CD8-positive, alpha-beta memory T cell (primary cell): ENCODE measurements at regions not wholly inside any gene's neighbourhood (a gene's known extent, or its start where the extent isn't known, plus 50 kb on each side); places are given as distances from the start of the nearest gene placed in this dataset.

Experiments
- CTCF ChIA-PET: fragments of 350-600 bp; sonication (Branson Sonifier 250); formaldehyde crosslinking; loops from one replicate; lab custom pipeline; 2021; ENCODE audit warnings: antibody characterized with exemption; lab: Charles Lee
- POLR2A ChIA-PET: fragments of 350-600 bp; sonication (Branson Sonifier 250); formaldehyde crosslinking; loops from one replicate; lab custom pipeline; 2021; ENCODE audit warnings: antibody characterized with exemption; lab: Charles Lee
- DNase-seq, 5 donors: peaks; one replicate each; pipeline versions ENCODE4 v3.0.0 to v3.0.0-alpha.2; 2020 to 2022; ENCODE audit warnings: mixed read lengths in 1 of 5
- H3K27ac ChIP-seq: one replicate; pipeline ENCODE4 v1.7.0; 2013; ENCODE audit warnings: low read depth, mild to moderate bottlenecking, low read length, moderate library complexity
- H3K27me3 ChIP-seq: 2 replicates; pipeline ENCODE4 v1.7.0; 2013; ENCODE audit warnings: low read length, mild to moderate bottlenecking; ENCODE audit not compliant: insufficient read depth, poor library complexity, severe bottlenecking
- H3K36me3 ChIP-seq: 2 replicates; pipeline ENCODE4 v1.7.0; 2013; ENCODE audit warnings: mild to moderate bottlenecking, low read length, moderate library complexity; ENCODE audit not compliant: insufficient read depth
- H3K4me1 ChIP-seq: 2 replicates; pipeline ENCODE4 v1.7.0; 2013; ENCODE audit warnings: mild to moderate bottlenecking, low read length, moderate library complexity; ENCODE audit not compliant: insufficient read depth
- H3K4me3 ChIP-seq: 2 replicates; pipeline ENCODE4 v1.7.0; 2013; ENCODE audit warnings: mild to moderate bottlenecking, low read length
- H3K9me3 ChIP-seq: 2 replicates; pipeline ENCODE4 v1.7.0; 2013; ENCODE audit warnings: mild to moderate bottlenecking, low read length
- H3K27ac Mint-ChIP-seq, 8 donors: one replicate each; pipeline ENCODE4 v1.8.0; 2020 to 2021; ENCODE audit warnings: mixed read lengths in 8 of 8, mild to moderate bottlenecking in 6 of 8, inconsistent platforms in 3 of 8, moderate library complexity in 3 of 8
- H3K27me3 Mint-ChIP-seq, 2 donors: one replicate each; pipeline ENCODE4 v1.8.0; 2020 to 2021; ENCODE audit warnings: mixed read lengths in 2 of 2, mild to moderate bottlenecking in 1 of 2, moderate library complexity in 1 of 2
- H3K36me3 Mint-ChIP-seq, 3 donors: one replicate each; pipeline ENCODE4 v1.8.0; 2020 to 2021; ENCODE audit warnings: mixed read lengths in 3 of 3, inconsistent platforms in 1 of 3, mild to moderate bottlenecking in 1 of 3
- H3K4me1 Mint-ChIP-seq, 3 donors: one replicate each; pipeline ENCODE4 v1.8.0; 2020 to 2021; ENCODE audit warnings: mixed read lengths in 3 of 3, inconsistent platforms in 1 of 3, mild to moderate bottlenecking in 1 of 3
- H3K4me3 Mint-ChIP-seq, 7 donors: one replicate each; pipeline ENCODE4 v1.8.0; 2020 to 2021; ENCODE audit warnings: mixed read lengths in 7 of 7, mild to moderate bottlenecking in 6 of 7, moderate library complexity in 4 of 7, inconsistent platforms in 2 of 7
- H3K9me3 Mint-ChIP-seq, 5 donors: one replicate each; pipeline ENCODE4 v1.8.0; 2020 to 2022; ENCODE audit warnings: mixed read lengths in 5 of 5, mild to moderate bottlenecking in 3 of 5, moderate library complexity in 2 of 5, inconsistent platforms in 1 of 5

GRCh38 chr2:180231015-180231414 lies 223.9 kb upstream of the CWC22 start:
- no peak overlapping the region for H3K27ac ChIP-seq
- H3K4me3 ChIP-seq, result no peak overlapping the region
- Mint-ChIP-seq H3K4me3 (no peak overlapping the region), H3K27ac (no peak overlapping the region), H3K27me3 (peaks cover 0 to 5% of the 10 kb centered on the region in 2 donors), H3K36me3 (no peaks in the 10 kb centered on the region), H3K4me1 (no peaks in the 10 kb centered on the region), H3K9me3 (peaks cover 0 to 5% (median 0%) of the 10 kb centered on the region in 5 donors)
- ChIA-PET CTCF (no interaction called here), POLR2A (no interaction called here)
- no peaks in the 10 kb centered on the region for H3K4me1 ChIP-seq
- no peak for DNase-seq
- no peaks in the 10 kb centered on the region for H3K36me3 ChIP-seq
- no peaks in the 10 kb centered on the region for H3K9me3 ChIP-seq
- no peaks in the 10 kb centered on the region for H3K27me3 ChIP-seq

DNA sequence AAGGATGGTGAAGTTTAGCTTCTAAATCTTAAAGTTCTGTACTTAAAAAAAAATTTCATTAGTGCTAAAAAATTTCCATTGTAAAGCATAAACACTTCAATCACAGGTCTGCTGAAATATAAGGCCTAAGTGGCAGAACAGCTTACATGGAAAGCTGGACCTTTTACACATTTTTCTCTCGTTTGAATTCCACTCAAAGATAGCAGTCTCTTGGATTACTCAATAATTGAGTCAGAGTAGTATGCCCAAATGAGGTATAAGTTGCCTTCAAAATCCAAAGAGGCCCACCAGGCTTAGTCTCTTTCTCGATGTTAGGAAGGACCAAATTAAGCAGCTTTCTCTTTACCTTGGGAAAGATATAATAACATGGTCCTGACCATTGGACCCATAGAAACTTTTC lies 220.4 kb upstream of the CWC22 start:
- peaks cover 2 to 5% (median 4%) of the 10 kb centered on the region in 5 donors for H3K9me3 Mint-ChIP-seq

DNA sequence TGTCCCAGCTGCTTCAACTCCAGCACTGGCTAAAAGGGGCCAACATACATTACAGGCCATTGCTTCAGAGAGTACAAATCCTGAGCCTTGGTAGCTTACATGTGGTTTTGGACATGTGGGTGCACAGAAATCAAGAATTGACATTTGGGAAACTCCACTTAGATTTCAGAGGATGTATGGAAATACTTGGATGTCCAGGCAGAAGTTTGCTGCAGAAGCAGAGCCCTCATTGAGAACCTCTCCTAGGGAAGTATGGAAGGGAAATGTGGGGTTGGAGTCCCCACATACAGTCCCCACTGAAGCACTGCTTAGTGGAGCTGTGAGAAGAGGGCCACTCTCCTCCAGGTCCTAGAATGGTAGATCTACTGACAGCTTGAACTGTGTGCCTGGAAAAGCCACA lies 218.0 kb upstream of the CWC22 start:
- Mint-ChIP-seq H3K4me1 (no peaks in the 10 kb centered on the region), H3K36me3 (peaks cover 0 to 2% (median 0%) of the 10 kb centered on the region in 3 donors), H3K9me3 (peaks cover 2 to 5% (median 4%) of the 10 kb centered on the region in 5 donors), H3K27me3 (peaks cover 6 to 9% of the 10 kb centered on the region in 2 donors), H3K27ac (no peak overlapping the region), H3K4me3 (no peak overlapping the region)
- no peak for DNase-seq
- Histone ChIP-seq H3K27me3 (no peaks in the 10 kb centered on the region), H3K9me3 (no peaks in the 10 kb centered on the region), H3K4me1 (no peaks in the 10 kb centered on the region), H3K27ac (no peak overlapping the region), H3K36me3 (no peaks in the 10 kb centered on the region), H3K4me3 (no peak overlapping the region)
- ChIA-PET POLR2A (no interaction called here), CTCF (no interaction called here)

More for the DNA sequence above, 220.4 kb upstream of the CWC22 start:
- no peaks in the 10 kb centered on the region for H3K4me1 ChIP-seq
- no peak overlapping the region for H3K4me3 ChIP-seq
- ChIA-PET POLR2A (no interaction called here), CTCF (no interaction called here)
- DNase-seq, result no peak
- H3K4me1 Mint-ChIP-seq, result no peaks in the 10 kb centered on the region
- H3K27ac ChIP-seq, result no peak overlapping the region
- no peaks in the 10 kb centered on the region for H3K9me3 ChIP-seq
- H3K36me3 Mint-ChIP-seq, result peaks cover 0 to 2% (median 0%) of the 10 kb centered on the region in 3 donors
- no peaks in the 10 kb centered on the region for H3K36me3 ChIP-seq
- H3K4me3 Mint-ChIP-seq, result no peak overlapping the region
- peaks cover 4 to 9% of the 10 kb centered on the region in 2 donors for H3K27me3 Mint-ChIP-seq
- no peaks in the 10 kb centered on the region for H3K27me3 ChIP-seq
- no peak overlapping the region for H3K27ac Mint-ChIP-seq

DNA sequence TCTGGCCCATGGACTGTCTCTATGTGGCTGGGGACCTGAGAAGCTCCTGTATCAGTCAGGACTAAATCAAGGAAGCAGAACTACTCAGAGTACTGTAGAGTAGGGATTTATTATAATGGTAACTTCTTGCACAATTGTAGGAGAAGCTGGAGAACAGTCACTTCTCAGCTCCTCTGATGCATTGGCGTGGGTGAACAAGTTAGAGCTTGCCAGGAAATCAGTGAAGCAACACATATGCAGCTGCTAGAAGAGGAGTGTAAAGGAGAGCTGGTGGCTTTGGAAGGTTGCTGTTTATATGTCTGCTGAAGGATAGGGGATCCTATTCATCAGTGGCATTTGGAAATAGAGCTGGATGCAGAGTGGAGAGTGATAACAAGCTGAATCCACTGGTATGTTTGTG lies 215.5 kb upstream of the CWC22 start:
- no peaks in the 10 kb centered on the region for H3K4me1 ChIP-seq
- DNase-seq, result no peak
- ChIA-PET POLR2A (no interaction called here), CTCF (no interaction called here)
- no peak overlapping the region for H3K4me3 ChIP-seq
- no peaks in the 10 kb centered on the region for H3K36me3 ChIP-seq
- H3K27ac Mint-ChIP-seq, result no peak overlapping the region
- H3K36me3 Mint-ChIP-seq, result peaks cover 0 to 2% (median 0%) of the 10 kb centered on the region in 3 donors
- no peaks in the 10 kb centered on the region for H3K27me3 ChIP-seq
- H3K27me3 Mint-ChIP-seq, result peaks cover 4 to 6% of the 10 kb centered on the region in 2 donors
- H3K4me3 Mint-ChIP-seq, result no peak overlapping the region
- H3K27ac ChIP-seq, result no peak overlapping the region
- no peaks in the 10 kb centered on the region for H3K4me1 Mint-ChIP-seq
- peaks cover 2 to 10% (median 4%) of the 10 kb centered on the region in 5 donors for H3K9me3 Mint-ChIP-seq
- H3K9me3 ChIP-seq, result no peaks in the 10 kb centered on the region

DNA sequence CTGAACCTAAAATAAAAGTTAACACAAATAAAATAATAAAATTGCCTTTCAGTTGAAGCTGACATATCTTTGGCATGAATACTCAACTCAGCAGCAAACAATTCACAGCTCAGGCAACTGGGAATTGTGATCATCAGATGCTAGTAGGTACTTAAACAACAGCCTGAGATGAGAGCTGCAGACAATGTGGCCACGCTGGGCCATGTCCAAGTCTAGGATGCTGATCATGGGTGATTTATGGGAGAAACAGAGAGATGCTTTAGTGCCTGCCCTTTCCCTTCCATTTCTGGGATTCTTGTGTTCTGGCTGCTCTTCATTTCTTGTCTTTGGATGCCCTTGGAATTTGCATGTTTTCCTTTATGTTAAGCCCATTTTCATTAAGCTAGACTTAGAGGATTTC lies 212.4 kb upstream of the CWC22 start:
- ChIA-PET CTCF (no interaction called here), POLR2A (no interaction called here)
- no peak overlapping the region for H3K27ac Mint-ChIP-seq
- DNase-seq, result no peak
- Histone ChIP-seq H3K27ac (no peak overlapping the region), H3K36me3 (no peaks in the 10 kb centered on the region), H3K4me1 (no peaks in the 10 kb centered on the region), H3K9me3 (no peaks in the 10 kb centered on the region), H3K4me3 (no peak overlapping the region), H3K27me3 (no peaks in the 10 kb centered on the region)
- no peaks in the 10 kb centered on the region for H3K4me1 Mint-ChIP-seq
- peaks cover 6 to 8% of the 10 kb centered on the region in 2 donors for H3K27me3 Mint-ChIP-seq
- H3K4me3 Mint-ChIP-seq, result no peak overlapping the region
- H3K9me3 Mint-ChIP-seq, result peaks cover 2 to 10% (median 9%) of the 10 kb centered on the region in 5 donors
- peaks cover 0 to 2% (median 0%) of the 10 kb centered on the region in 3 donors for H3K36me3 Mint-ChIP-seq

GRCh38 chr2:180208841-180209240 lies 201.7 kb upstream of the CWC22 start:
- POLR2A ChIA-PET, result no interaction called here
- H3K36me3 Mint-ChIP-seq, result no peaks in the 10 kb centered on the region
- H3K27me3 Mint-ChIP-seq, result peaks cover 3 to 15% of the 10 kb centered on the region in 2 donors
- H3K4me3 ChIP-seq, result no peak overlapping the region
- no peaks in the 10 kb centered on the region for H3K9me3 Mint-ChIP-seq
- H3K4me1 ChIP-seq, result no peaks in the 10 kb centered on the region
- DNase-seq, result no peak
- no peaks in the 10 kb centered on the region for H3K27me3 ChIP-seq
- H3K4me3 Mint-ChIP-seq, result no peak overlapping the region
- no peak overlapping the region for H3K27ac Mint-ChIP-seq
- no peaks in the 10 kb centered on the region for H3K36me3 ChIP-seq
- H3K9me3 ChIP-seq, result no peaks in the 10 kb centered on the region
- CTCF ChIA-PET, result no interaction called here
- no peak overlapping the region for H3K27ac ChIP-seq
- H3K4me1 Mint-ChIP-seq, result no peaks in the 10 kb centered on the region

- DNase-seq, result no peak
- no peaks in the 10 kb centered on the region for H3K9me3 Mint-ChIP-seq
- no peak overlapping the region for H3K4me3 ChIP-seq
- no peaks in the 10 kb centered on the region for H3K4me1 ChIP-seq
- H3K27ac ChIP-seq, result no peak overlapping the region
- ChIA-PET POLR2A (no interaction called here), CTCF (no interaction called here)
- H3K9me3 ChIP-seq, result no peaks in the 10 kb centered on the region
- no peak overlapping the region for H3K27ac Mint-ChIP-seq
- no peaks in the 10 kb centered on the region for H3K4me1 Mint-ChIP-seq
- no peaks in the 10 kb centered on the region for H3K36me3 ChIP-seq
- H3K4me3 Mint-ChIP-seq, result no peak overlapping the region
- no peaks in the 10 kb centered on the region for H3K36me3 Mint-ChIP-seq
- H3K27me3 ChIP-seq, result no peaks in the 10 kb centered on the region
- peaks cover 3 to 6% of the 10 kb centered on the region in 2 donors for H3K27me3 Mint-ChIP-seq
These were observed 198.6 kb upstream of the CWC22 start for GRCh38 chr2:180205621-180206235.

DNA sequence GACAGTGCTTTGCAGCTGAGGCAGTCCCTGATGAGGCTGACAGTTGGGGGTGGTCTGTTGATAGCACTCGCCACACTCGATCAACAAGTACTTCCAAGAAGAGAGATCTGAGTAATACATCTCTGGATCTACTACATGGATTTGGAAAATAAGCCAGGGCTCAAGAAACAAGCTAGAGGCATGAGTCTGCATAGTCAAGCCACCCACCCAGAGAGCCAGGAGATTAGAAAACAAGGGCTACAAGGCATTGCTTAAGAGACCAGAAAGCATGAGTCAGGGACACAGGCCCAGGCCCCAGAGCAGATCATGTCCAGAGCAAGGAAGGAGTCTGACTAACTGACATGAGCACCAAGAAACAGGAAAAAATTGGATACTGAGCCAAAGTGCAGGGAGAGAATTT lies 196.9 kb upstream of the CWC22 start:
- Mint-ChIP-seq H3K27ac (no peak overlapping the region), H3K36me3 (no peaks in the 10 kb centered on the region), H3K4me3 (no peak overlapping the region), H3K4me1 (no peaks in the 10 kb centered on the region), H3K27me3 (peaks cover 3% of the 10 kb centered on the region in 2 donors), H3K9me3 (no peaks in the 10 kb centered on the region)
- Histone ChIP-seq H3K27me3 (no peaks in the 10 kb centered on the region), H3K9me3 (no peaks in the 10 kb centered on the region), H3K27ac (no peak overlapping the region), H3K4me1 (no peaks in the 10 kb centered on the region), H3K4me3 (no peak overlapping the region), H3K36me3 (no peaks in the 10 kb centered on the region)
- ChIA-PET CTCF (no interaction called here), POLR2A (no interaction called here)
- DNase-seq, result no peak
